CD4-positive, alpha-beta T cell treated with Interleukin-10 for 1 hour (primary cell): ENCODE measurements at regions not wholly inside any gene's neighbourhood (a gene's known extent, or its start where the extent isn't known, plus 50 kb on each side); places are given as distances from the start of the nearest gene placed in this dataset.

Source experiments
- DNase-seq: peaks from one replicate; pipeline ENCODE4 v3.0.0-alpha.2; 2020

- DNase-seq, result no peak
Observed at GRCh38 chr5:33336891-33337636, 103.7 kb upstream of the TARS1 start.

- DNase-seq, result no peak
Observed at GRCh38 chr5:33337637-33337992, 103.2 kb upstream of the TARS1 start.

- no peak for DNase-seq
Observed at GRCh38 chr5:33338336-33339110, 102.2 kb upstream of the TARS1 start.

GRCh38 chr5:33339413-33339812 lies 101.4 kb upstream of the TARS1 start:
- no peak for DNase-seq

GRCh38 chr5:33340195-33340594 lies 100.6 kb upstream of the TARS1 start:
- DNase-seq, result no peak

- DNase-seq, result no peak
Observed at GRCh38 chr5:33341351-33341750, 99.4 kb upstream of the TARS1 start.

GRCh38 chr5:33343676-33344327 lies 97.0 kb upstream of the TARS1 start:
- no peak for DNase-seq

- DNase-seq, result no peak
Observed at GRCh38 chr5:33346534-33346933, 94.2 kb upstream of the TARS1 start.

GRCh38 chr5:33361781-33362180 lies 79.0 kb upstream of the TARS1 start:
- no peak for DNase-seq

- no peak for DNase-seq
Observed at GRCh38 chr5:33362915-33363314, 77.8 kb upstream of the TARS1 start.

- DNase-seq, result no peak
Observed at GRCh38 chr5:33363537-33363936, 77.2 kb upstream of the TARS1 start.

GRCh38 chr5:33364406-33364805 lies 76.4 kb upstream of the TARS1 start:
- DNase-seq, result no peak

GRCh38 chr5:33367416-33367815 lies 73.3 kb upstream of the TARS1 start:
- DNase-seq, result no peak

GRCh38 chr5:33369485-33370465 lies 71.0 kb upstream of the TARS1 start:
- DNase-seq, result no peak

GRCh38 chr5:33370466-33370859 lies 70.3 kb upstream of the TARS1 start:
- DNase-seq, result no peak

GRCh38 chr5:33371660-33372059 lies 69.1 kb upstream of the TARS1 start:
- no peak for DNase-seq

GRCh38 chr5:33372721-33373472 lies 67.9 kb upstream of the TARS1 start:
- DNase-seq, result no peak

- no peak for DNase-seq
Observed at GRCh38 chr5:33375900-33376299, 64.9 kb upstream of the TARS1 start.

- peak; percentile 2 for DNase-seq
Observed at GRCh38 chr5:33379757-33380156, 61.0 kb upstream of the TARS1 start.

GRCh38 chr5:33381243-33381642 lies 59.5 kb upstream of the TARS1 start:
- DNase-seq, result no peak
